Type B pancreatic cell (in vitro differentiated cells): ENCODE measurements at regions not wholly inside any gene's neighbourhood (a gene's known extent, or its start where the extent isn't known, plus 50 kb on each side); places are given as distances from the start of the nearest gene placed in this dataset.

Experiments
- DNase-seq: peaks from one replicate; pipeline ENCODE4 v3.0.0; 2021; ENCODE audit warnings: mixed read lengths; ENCODE audit not compliant: unreplicated experiment; ENCODE audit errors: extremely low spot score
- H3K27ac Mint-ChIP-seq: 2 replicates; pipeline ENCODE4 v1.8.0; 2021; ENCODE audit warnings: mild to moderate bottlenecking, mixed read lengths
- H3K27me3 Mint-ChIP-seq: 2 replicates; pipeline ENCODE4 v1.8.0; 2021; ENCODE audit warnings: mixed read lengths
- H3K36me3 Mint-ChIP-seq: 2 replicates; pipeline ENCODE4 v1.8.0; 2021; ENCODE audit warnings: mixed read lengths
- H3K4me1 Mint-ChIP-seq: one replicate; pipeline ENCODE4 v1.8.0; 2021; ENCODE audit warnings: mixed read lengths; ENCODE audit not compliant: unreplicated experiment
- H3K4me3 Mint-ChIP-seq: 2 replicates; pipeline ENCODE4 v1.8.0; 2021; ENCODE audit warnings: mild to moderate bottlenecking, mixed read lengths
- H3K9me3 Mint-ChIP-seq: 2 replicates; pipeline ENCODE4 v1.8.0; 2021; ENCODE audit warnings: mixed read lengths
- CTCF ChIP-seq: fragments of 200-600 bp; sonication (generic); conservative IDR thresholded peaks from 2 replicates; pipeline ENCODE4 v1.5.0; 2021; ENCODE audit warnings: antibody characterized with exemption, mild to moderate bottlenecking

GRCh38 chr19:31459430-31459829 lies 110.2 kb upstream of the TSHZ3 start:
- no peak overlapping the region for H3K4me3 Mint-ChIP-seq
- no peak for DNase-seq
- no peaks in the 10 kb centered on the region for H3K4me1 Mint-ChIP-seq
- H3K27ac Mint-ChIP-seq = no peak overlapping the region
- TF ChIP-seq CTCF = peak; percentile 48
- no peaks in the 10 kb centered on the region for H3K27me3 Mint-ChIP-seq
- no peaks in the 10 kb centered on the region for H3K36me3 Mint-ChIP-seq
- H3K9me3 Mint-ChIP-seq = no peaks in the 10 kb centered on the region

- TF ChIP-seq CTCF = no peak
- H3K27me3 Mint-ChIP-seq = no peaks in the 10 kb centered on the region
- no peak overlapping the region for H3K4me3 Mint-ChIP-seq
- no peak for DNase-seq
- no peak overlapping the region for H3K27ac Mint-ChIP-seq
- no peaks in the 10 kb centered on the region for H3K4me1 Mint-ChIP-seq
- H3K36me3 Mint-ChIP-seq = no peaks in the 10 kb centered on the region
- no peaks in the 10 kb centered on the region for H3K9me3 Mint-ChIP-seq
These were observed 112.7 kb upstream of the TSHZ3 start for GRCh38 chr19:31461814-31462539.

- H3K4me1 Mint-ChIP-seq = no peaks in the 10 kb centered on the region
- H3K9me3 Mint-ChIP-seq = no peaks in the 10 kb centered on the region
These were observed 121.1 kb upstream of the TSHZ3 start for GRCh38 chr19:31470229-31470939.

GRCh38 chr19:31470952-31471351 lies 121.7 kb upstream of the TSHZ3 start:
- Mint-ChIP-seq H3K27me3 (peaks cover 6% of the 10 kb centered on the region), H3K4me3 (no peak overlapping the region), H3K4me1 (no peaks in the 10 kb centered on the region), H3K27ac (no peak overlapping the region), H3K36me3 (no peaks in the 10 kb centered on the region), H3K9me3 (no peaks in the 10 kb centered on the region)
- DNase-seq = no peak
- no peak for TF ChIP-seq CTCF

More at GRCh38 chr19:31470229-31470939, 121.1 kb upstream of the TSHZ3 start:
- H3K36me3 Mint-ChIP-seq = no peaks in the 10 kb centered on the region
- TF ChIP-seq CTCF = no peak
- peak; percentile 29 for DNase-seq
- H3K27me3 Mint-ChIP-seq = peaks cover 6% of the 10 kb centered on the region
- no peak overlapping the region for H3K27ac Mint-ChIP-seq
- no peak overlapping the region for H3K4me3 Mint-ChIP-seq

- H3K27me3 Mint-ChIP-seq = no peaks in the 10 kb centered on the region
- H3K27ac Mint-ChIP-seq = no peak overlapping the region
- TF ChIP-seq CTCF = no peak
- H3K36me3 Mint-ChIP-seq = no peaks in the 10 kb centered on the region
- no peaks in the 10 kb centered on the region for H3K9me3 Mint-ChIP-seq
- no peaks in the 10 kb centered on the region for H3K4me1 Mint-ChIP-seq
- no peak overlapping the region for H3K4me3 Mint-ChIP-seq
- peak; percentile 40 for DNase-seq
These were observed 129.0 kb upstream of the TSHZ3 start for GRCh38 chr19:31478241-31478640.
